PFSK-1 (cell line): ENCODE measurements at regions not wholly inside any gene's neighbourhood (a gene's known extent, or its start where the extent isn't known, plus 50 kb on each side); places are given as distances from the start of the nearest gene placed in this dataset.

Source experiments
- FOXP2 ChIP-seq: optimal IDR thresholded peaks from 2 replicates; pipeline ENCODE3; 2011; ENCODE audit warnings: borderline replicate concordance, control low read depth, inconsistent platforms; ENCODE audit not compliant: insufficient read depth; ENCODE audit errors: extremely low read length, extremely low read depth
- POLR2AphosphoS5 ChIP-seq: IDR thresholded peaks from 2 replicates; pipeline ENCODE4 v1.6.1; 2012; ENCODE audit warnings: low read depth, mild to moderate bottlenecking, control low read depth, low read length, moderate library complexity
- REST ChIP-seq, 2 experiments: IDR thresholded peaks; 2 replicates each; pipeline versions ENCODE4 v1.6.1 to v1.8.0; 2011 to 2012; ENCODE audit warnings: low read depth in 2 of 2, low read length in 2 of 2, control low read depth in 1 of 2, inconsistent platforms in 1 of 2, mild to moderate bottlenecking in 1 of 2, moderate library complexity in 1 of 2; ENCODE audit not compliant: insufficient read depth in 1 of 2
- SIN3A ChIP-seq: IDR thresholded peaks from 2 replicates; pipeline ENCODE4 v1.6.1; 2012; ENCODE audit warnings: mild to moderate bottlenecking, low read length, moderate library complexity, borderline replicate concordance; ENCODE audit not compliant: insufficient read depth
- TAF1 ChIP-seq: IDR thresholded peaks from 2 replicates; pipeline ENCODE4 v1.6.1; 2012; ENCODE audit warnings: low read length, control low read depth, borderline replicate concordance; ENCODE audit not compliant: insufficient read depth

- TF ChIP-seq TAF1 (no peak), POLR2AphosphoS5 (no peak)
Observed at GRCh38 chr12:93098077-93098476, 169.0 kb upstream of the EEA1 start.

- TF ChIP-seq POLR2AphosphoS5 (no peak), REST (IDR thresholded peaks at IDR 0.05; ENCODE audit: insufficient read depth in 1 of 2, low read depth in 2 of 2, low read length in 2 of 2) (no peak), TAF1 (no peak), SIN3A (no peak), FOXP2 (no peak)
Observed at GRCh38 chr12:93099792-93100191, 170.7 kb upstream of the EEA1 start.

- TF ChIP-seq REST (IDR thresholded peaks at IDR 0.05; ENCODE audit: insufficient read depth in 1 of 2, low read depth in 2 of 2, low read length in 2 of 2) (no peak), FOXP2 (no peak), SIN3A (no peak), TAF1 (no peak), POLR2AphosphoS5 (no peak)
Observed at GRCh38 chr12:93100610-93101009, 171.5 kb upstream of the EEA1 start.

GRCh38 chr12:93101367-93101766, 172.3 kb upstream of the EEA1 start:
- no peak for TF ChIP-seq TAF1
- TF ChIP-seq FOXP2 = no peak
- no peak for TF ChIP-seq POLR2AphosphoS5
- no peak for TF ChIP-seq REST (IDR thresholded peaks at IDR 0.05; ENCODE audit: insufficient read depth in 1 of 2, low read depth in 2 of 2, low read length in 2 of 2)
- no peak for TF ChIP-seq SIN3A

GRCh38 chr12:93102312-93102711, 173.2 kb upstream of the EEA1 start:
- TF ChIP-seq FOXP2 (no peak), SIN3A (no peak), POLR2AphosphoS5 (no peak), REST (IDR thresholded peaks at IDR 0.05; ENCODE audit: insufficient read depth in 1 of 2, low read depth in 2 of 2, low read length in 2 of 2) (no peak), TAF1 (no peak)

GRCh38 chr12:93102744-93103143, 173.6 kb upstream of the EEA1 start:
- TF ChIP-seq SIN3A = no peak
- TF ChIP-seq TAF1 = no peak
- TF ChIP-seq REST (IDR thresholded peaks at IDR 0.05; ENCODE audit: insufficient read depth in 1 of 2, low read depth in 2 of 2, low read length in 2 of 2) = no peak
- no peak for TF ChIP-seq FOXP2
